ENCODE measurements at regions not wholly inside any gene's neighbourhood (a gene's known extent, or its start where the extent isn't known, plus 50 kb on each side); places are given as distances from the start of the nearest gene placed in this dataset.
"Not testable (repeated sequence)": the region's sequence is repeated elsewhere in the genome, so short reads cannot be mapped to it uniquely, and the experiment has no call there.

DNA sequence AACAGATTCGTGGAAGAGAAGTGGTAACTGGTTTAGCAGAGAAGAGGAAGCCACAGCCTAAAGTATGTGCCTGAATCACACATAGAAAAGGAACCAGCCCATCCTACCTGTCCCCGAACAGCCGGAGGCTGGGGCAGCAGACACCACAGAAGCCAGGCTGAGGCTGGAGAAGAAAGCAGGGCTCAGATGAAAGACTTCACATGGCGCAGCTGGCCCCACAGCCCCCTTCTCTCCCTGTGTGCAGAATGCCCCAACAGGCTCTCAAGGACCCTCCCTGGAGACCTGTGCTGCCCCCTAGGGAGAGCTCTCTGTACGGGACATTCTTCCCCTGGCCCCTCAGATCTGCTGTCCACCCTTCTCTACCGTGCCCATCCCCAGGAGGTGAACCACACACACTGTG lies 83.5 kb upstream of the RAB12 start:
- no peak overlapping the region for H3K27ac ChIP-seq
- no peaks in the 10 kb centered on the region for H3K27me3 ChIP-seq
- H3K4me1 ChIP-seq (ENCODE audit: insufficient read depth) = no peaks in the 10 kb centered on the region
- no peaks in the 10 kb centered on the region for H3K36me3 ChIP-seq (replicated peaks; ENCODE audit: insufficient read depth, low read depth)
- H3K4me3 ChIP-seq = no peak overlapping the region
- DNase-seq (ENCODE audit: low spot score) = no peak
- no peaks in the 10 kb centered on the region for H4K20me1 ChIP-seq (ENCODE audit: insufficient read depth, poor library complexity, severe bottlenecking)
- no peak overlapping the region for H3K4me2 ChIP-seq
- no peak overlapping the region for H2AFZ ChIP-seq
- WGBS (ENCODE audit: low lambda C conversion rate, missing lambda C conversion rate) = 79% methylated on average over 6 of the region's 6 CpGs
- no peak for TF ChIP-seq EZH2phosphoT487 (IDR thresholded peaks at IDR 0.05; ENCODE audit: low read depth, severe bottlenecking, unreplicated experiment)
- TF ChIP-seq EZH2 (IDR thresholded peaks at IDR 0.05; ENCODE audit: borderline replicate concordance) = no peak
- TF ChIP-seq, protein P1, sequence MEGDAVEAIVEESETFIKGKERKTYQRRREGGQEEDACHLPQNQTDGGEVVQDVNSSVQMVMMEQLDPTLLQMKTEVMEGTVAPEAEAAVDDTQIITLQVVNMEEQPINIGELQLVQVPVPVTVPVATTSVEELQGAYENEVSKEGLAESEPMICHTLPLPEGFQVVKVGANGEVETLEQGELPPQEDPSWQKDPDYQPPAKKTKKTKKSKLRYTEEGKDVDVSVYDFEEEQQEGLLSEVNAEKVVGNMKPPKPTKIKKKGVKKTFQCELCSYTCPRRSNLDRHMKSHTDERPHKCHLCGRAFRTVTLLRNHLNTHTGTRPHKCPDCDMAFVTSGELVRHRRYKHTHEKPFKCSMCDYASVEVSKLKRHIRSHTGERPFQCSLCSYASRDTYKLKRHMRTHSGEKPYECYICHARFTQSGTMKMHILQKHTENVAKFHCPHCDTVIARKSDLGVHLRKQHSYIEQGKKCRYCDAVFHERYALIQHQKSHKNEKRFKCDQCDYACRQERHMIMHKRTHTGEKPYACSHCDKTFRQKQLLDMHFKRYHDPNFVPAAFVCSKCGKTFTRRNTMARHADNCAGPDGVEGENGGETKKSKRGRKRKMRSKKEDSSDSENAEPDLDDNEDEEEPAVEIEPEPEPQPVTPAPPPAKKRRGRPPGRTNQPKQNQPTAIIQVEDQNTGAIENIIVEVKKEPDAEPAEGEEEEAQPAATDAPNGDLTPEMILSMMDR (IDR thresholded peaks at IDR 0.05; ENCODE audit: poor library complexity) = no peak
- no peaks in the 10 kb centered on the region for H3K9me3 ChIP-seq (ENCODE audit: low read depth)
- no peaks in the 10 kb centered on the region for H3K79me2 ChIP-seq
- no peaks in the 10 kb centered on the region for H3K9me2 ChIP-seq (replicated peaks; ENCODE audit: insufficient read depth)

DNA sequence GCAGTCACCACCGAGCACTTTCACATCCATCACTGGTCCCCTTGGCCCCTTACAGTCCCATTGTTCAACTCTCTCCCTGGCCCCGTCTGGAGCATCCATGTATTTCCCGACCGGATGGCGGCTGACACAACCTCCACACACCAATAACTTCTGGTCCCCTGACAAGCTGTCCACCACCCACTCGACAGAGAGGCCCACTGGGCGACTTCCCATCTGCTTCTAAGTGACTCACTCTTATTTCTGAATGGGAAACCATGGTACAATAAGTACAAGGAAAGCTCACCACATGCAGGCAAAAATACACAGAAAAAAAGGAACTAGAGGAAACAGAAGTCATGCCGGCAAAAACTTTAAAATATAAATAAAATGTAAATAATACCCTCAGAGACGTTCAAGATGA lies 82.9 kb upstream of the RAB12 start:
- no peak for DNase-seq (ENCODE audit: low spot score)
- Histone ChIP-seq H3K9me2 (replicated peaks; ENCODE audit: insufficient read depth) (no peaks in the 10 kb centered on the region), H3K4me3 (no peak overlapping the region), H3K4me1 (ENCODE audit: insufficient read depth) (no peaks in the 10 kb centered on the region), H3K79me2 (no peaks in the 10 kb centered on the region), H3K27me3 (no peaks in the 10 kb centered on the region), H2AFZ (no peak overlapping the region), H3K4me2 (no peak overlapping the region), H4K20me1 (ENCODE audit: insufficient read depth, poor library complexity, severe bottlenecking) (no peaks in the 10 kb centered on the region), H3K36me3 (replicated peaks; ENCODE audit: insufficient read depth, low read depth) (no peaks in the 10 kb centered on the region), H3K27ac (no peak overlapping the region), H3K9me3 (ENCODE audit: low read depth) (no peaks in the 10 kb centered on the region)
- WGBS (ENCODE audit: low lambda C conversion rate, missing lambda C conversion rate) = 89% methylated on average over 9 of the region's 9 CpGs
- no peak for TF ChIP-seq EZH2phosphoT487 (IDR thresholded peaks at IDR 0.05; ENCODE audit: low read depth, severe bottlenecking, unreplicated experiment)
- no peak for TF ChIP-seq EZH2 (IDR thresholded peaks at IDR 0.05; ENCODE audit: borderline replicate concordance)

DNA sequence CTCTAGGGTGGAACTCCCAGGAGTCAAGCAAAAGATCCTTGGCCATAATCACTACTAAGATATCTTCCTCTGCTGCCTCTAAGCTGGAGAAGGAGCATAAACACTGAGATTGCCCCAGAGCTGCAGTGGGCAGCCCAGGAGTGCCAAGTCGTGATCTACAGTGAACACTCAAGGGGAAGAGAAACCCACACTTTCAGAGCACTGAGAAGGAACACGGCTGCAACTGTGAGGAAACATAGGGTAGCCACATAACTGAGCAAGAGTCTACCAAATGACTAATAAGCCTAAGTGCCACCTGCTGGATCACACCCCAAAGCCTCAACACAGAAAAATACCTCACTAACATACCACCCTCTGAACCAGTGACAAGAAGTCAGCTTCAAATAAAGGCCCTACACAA lies 79.6 kb upstream of the RAB12 start:
- 87% methylated on average over 2 of the region's 2 CpGs for WGBS (ENCODE audit: low lambda C conversion rate, missing lambda C conversion rate)
- Histone ChIP-seq H3K4me2 (no peak overlapping the region), H3K27ac (no peak overlapping the region), H3K9me3 (ENCODE audit: low read depth) (peaks cover 8% of the 10 kb centered on the region), H3K36me3 (replicated peaks; ENCODE audit: insufficient read depth, low read depth) (no peaks in the 10 kb centered on the region), H3K79me2 (no peaks in the 10 kb centered on the region), H2AFZ (no peak overlapping the region), H3K9me2 (replicated peaks; ENCODE audit: insufficient read depth) (no peaks in the 10 kb centered on the region), H4K20me1 (ENCODE audit: insufficient read depth, poor library complexity, severe bottlenecking) (no peaks in the 10 kb centered on the region), H3K4me1 (ENCODE audit: insufficient read depth) (no peaks in the 10 kb centered on the region), H3K27me3 (no peaks in the 10 kb centered on the region), H3K4me3 (no peak overlapping the region)
- no peak for DNase-seq (ENCODE audit: low spot score)
- TF ChIP-seq EZH2phosphoT487 (IDR thresholded peaks at IDR 0.05; ENCODE audit: low read depth, severe bottlenecking, unreplicated experiment) (no peak), EZH2 (IDR thresholded peaks at IDR 0.05; ENCODE audit: borderline replicate concordance) (no peak)
- TF ChIP-seq, protein P1 (IDR thresholded peaks at IDR 0.05; ENCODE audit: poor library complexity) = no peak

DNA sequence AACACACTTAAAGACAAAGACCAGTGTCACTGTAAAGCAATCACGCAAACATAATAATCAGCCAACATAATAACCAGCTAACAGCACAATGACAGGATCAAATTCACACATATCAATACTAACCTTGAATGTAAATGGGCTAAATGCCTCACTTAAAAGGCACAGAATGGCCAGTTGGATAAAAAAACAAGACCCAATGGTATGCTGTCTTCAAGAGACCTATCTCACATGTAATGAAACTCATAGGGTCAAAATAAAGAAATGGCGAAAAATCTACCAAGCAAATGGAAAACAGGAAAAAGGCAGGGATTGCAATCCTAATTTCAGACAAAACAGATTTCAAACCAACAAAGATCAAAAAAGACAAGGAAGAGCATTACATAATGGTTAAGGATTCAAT lies 78.2 kb upstream of the RAB12 start:
- H3K4me1 ChIP-seq (ENCODE audit: insufficient read depth); H3K4me3 ChIP-seq; H3K9me2 ChIP-seq (replicated peaks; ENCODE audit: insufficient read depth); H2AFZ ChIP-seq; H3K9me3 ChIP-seq (ENCODE audit: low read depth); H4K20me1 ChIP-seq (ENCODE audit: insufficient read depth, poor library complexity, severe bottlenecking); H3K36me3 ChIP-seq (replicated peaks; ENCODE audit: insufficient read depth, low read depth); H3K27me3 ChIP-seq; DNase-seq (ENCODE audit: low spot score); H3K4me2 ChIP-seq; H3K79me2 ChIP-seq; H3K27ac ChIP-seq: not testable (repeated sequence)
- WGBS (ENCODE audit: low lambda C conversion rate, missing lambda C conversion rate) = 76% methylated on average over 2 of the region's 2 CpGs
